SK-N-SH (cell line): ENCODE measurements at regions not wholly inside any gene's neighbourhood (a gene's known extent, or its start where the extent isn't known, plus 50 kb on each side); places are given as distances from the start of the nearest gene placed in this dataset.

Experiments used
- CTCF ChIA-PET: fragments of 300-600, 350-600 bp; formaldehyde crosslinking; extraction: SDS; loops from one replicate; lab custom pipeline; 2021; lab: Yijun Ruan, JAX
- POLR2A ChIA-PET: fragments of 350-600 bp; sonication (Branson Sonifier 250); formaldehyde crosslinking; extraction: SDS; loops from one replicate; lab custom pipeline; 2020; ENCODE audit warnings: antibody characterized with exemption, inconsistent platforms; lab: Yijun Ruan, JAX
- DNase-seq: peaks from one replicate; pipeline ENCODE4 v3.0.0; 2012
- H2AFZ ChIP-seq: fragments of 200-600 bp; sonication (generic); 2 replicates; pipeline ENCODE4 v1.8.1; 2016; ENCODE audit warnings: antibody characterized with exemption, mild to moderate bottlenecking, low read depth
- H3F3A ChIP-seq: fragments of 200-600 bp; sonication (generic); replicated peaks from 2 replicates; pipeline ENCODE3; 2016; ENCODE audit warnings: antibody characterized with exemption, mild to moderate bottlenecking; ENCODE audit not compliant: insufficient read depth
- H3K27ac ChIP-seq, 2 experiments: fragments of 200-500 bp in 1 of 2; fragments of 200-600 bp in 1 of 2; sonication (Bioruptor generic) in 1 of 2; sonication (generic), shearing (Covaris generic) in 1 of 2; 2 replicates each; pipeline versions ENCODE4 v1.5.1 to v1.6.1; 2014 to 2016; ENCODE audit warnings: low read depth in 2 of 2, inconsistent platforms in 1 of 2, low read length in 1 of 2, mild to moderate bottlenecking in 1 of 2, mixed read lengths in 1 of 2
- H3K27me3 ChIP-seq: fragments of 200-600 bp; sonication (generic), shearing (Covaris generic); 2 replicates; pipeline ENCODE4 v1.6.1; 2016; ENCODE audit warnings: mixed run types; ENCODE audit not compliant: insufficient read depth
- H3K36me3 ChIP-seq, 2 experiments: fragments of 200-500 bp in 1 of 2; fragments of 200-600 bp in 1 of 2; sonication (Bioruptor generic) in 1 of 2; sonication (generic) in 1 of 2; replicated peaks in 1 of 2; 2 replicates each; pipeline versions ENCODE3 to v1.5.1; 2014 to 2016; ENCODE audit warnings: low read length in 1 of 2, mild to moderate bottlenecking in 1 of 2; ENCODE audit not compliant: insufficient read depth in 2 of 2, control insufficient read depth in 1 of 2
- H3K4me1 ChIP-seq, 2 experiments: fragments of 200-500 bp in 1 of 2; fragments of 200-600 bp in 1 of 2; sonication (Bioruptor generic) in 1 of 2; sonication (generic), shearing (Covaris generic) in 1 of 2; 2 replicates each; pipeline versions ENCODE4 v1.5.1 to v1.6.1; 2014 to 2016; ENCODE audit warnings: low read depth in 1 of 2, low read length in 1 of 2, mixed run types in 1 of 2; ENCODE audit not compliant: insufficient read depth in 2 of 2, control insufficient read depth in 1 of 2
- H3K4me2 ChIP-seq: fragments of 200-600 bp; sonication (generic), shearing (Covaris generic); 2 replicates; pipeline ENCODE4 v1.6.1; 2017; ENCODE audit warnings: mixed run types
- H3K4me3 ChIP-seq, 2 experiments: fragments of 200-500 bp in 1 of 2; fragments of 200-600 bp in 1 of 2; sonication (Bioruptor generic) in 1 of 2; sonication (generic), shearing (Covaris generic) in 1 of 2; 2 replicates each; pipeline versions ENCODE4 v1.5.1 to v1.8.1; 2014 to 2016; ENCODE audit warnings: low read depth in 2 of 2, inconsistent platforms in 1 of 2, low read length in 1 of 2, mild to moderate bottlenecking in 1 of 2, mixed read lengths in 1 of 2, moderate library complexity in 1 of 2
- H3K79me2 ChIP-seq: fragments of 200-600 bp; sonication (generic); 2 replicates; pipeline ENCODE4 v1.8.1; 2017; ENCODE audit warnings: mild to moderate bottlenecking; ENCODE audit not compliant: insufficient read depth
- H3K9ac ChIP-seq: fragments of 200-600 bp; sonication (generic); 2 replicates; pipeline ENCODE4 v1.6.1; 2017; ENCODE audit warnings: mixed run types
- H3K9me2 ChIP-seq: fragments of 200-600 bp; sonication (generic); 2 replicates; pipeline ENCODE4 v1.6.1; 2017; ENCODE audit warnings: mixed run types
- H3K9me3 ChIP-seq: fragments of 200-600 bp; sonication (generic); 2 replicates; pipeline ENCODE4 v1.6.1; 2017; ENCODE audit warnings: mixed run types, mild to moderate bottlenecking, moderate library complexity
- H4K20me1 ChIP-seq: fragments of 200-600 bp; sonication (generic); 2 replicates; pipeline ENCODE4 v1.6.1; 2017; ENCODE audit warnings: mild to moderate bottlenecking, mixed run types; ENCODE audit not compliant: insufficient read depth
- ELF1 ChIP-seq: IDR thresholded peaks from 2 replicates; pipeline ENCODE4 v1.4.0; 2012
- FOSL2 ChIP-seq: IDR thresholded peaks from 2 replicates; pipeline ENCODE4 v1.4.0; 2012; ENCODE audit warnings: low read depth, mild to moderate bottlenecking, moderate library complexity, borderline replicate concordance
- GATA2 ChIP-seq: sonication (generic); formaldehyde crosslinking; IDR thresholded peaks from 2 replicates; pipeline ENCODE4 v1.5.0; 2020; ENCODE audit warnings: mild to moderate bottlenecking, missing genetic modification reagents
- NFIC ChIP-seq: IDR thresholded peaks from 2 replicates; pipeline ENCODE4 v1.4.0; 2012; ENCODE audit warnings: borderline replicate concordance
- POLR2AphosphoS5 ChIP-seq: IDR thresholded peaks from 2 replicates; pipeline ENCODE4 v1.6.1; 2012; ENCODE audit warnings: low read depth, low read length
- RAD21 ChIP-seq: IDR thresholded peaks from 2 replicates; pipeline ENCODE4 v1.6.1; 2012; ENCODE audit warnings: mild to moderate bottlenecking, low read length
- RFX5 ChIP-seq: IDR thresholded peaks from 2 replicates; pipeline ENCODE4 v1.6.1; 2012; ENCODE audit warnings: mild to moderate bottlenecking, improper control_type of control experiment, low read length
- RXRA ChIP-seq: IDR thresholded peaks from 2 replicates; pipeline ENCODE4 v1.4.0; 2012; ENCODE audit warnings: low read depth, mild to moderate bottlenecking, borderline replicate concordance
- SIN3A ChIP-seq: IDR thresholded peaks from 2 replicates; pipeline ENCODE4 v1.6.1; 2012; ENCODE audit warnings: low read depth, mild to moderate bottlenecking, low read length, moderate library complexity, borderline replicate concordance
- TAF1 ChIP-seq: IDR thresholded peaks from 2 replicates; pipeline ENCODE4 v1.6.1; 2012; ENCODE audit warnings: low read depth, mild to moderate bottlenecking, low read length, moderate library complexity, borderline replicate concordance
- WGBS: methylation state at CpG from one replicate; pipeline ENCODE4 v1.1.6; 2017; ENCODE audit warnings: low lambda C conversion rate; 5-methylcytosine and 5-hydroxymethylcytosine counted together
- TF ChIP-seq, protein P1 (sequence below): IDR thresholded peaks from 2 replicates; pipeline ENCODE4; 2012
- TF ChIP-seq, protein P2 (sequence below): fragments of 150-350 bp; IDR thresholded peaks from 2 replicates; pipeline ENCODE4 v1.6.1; 2017; ENCODE audit warnings: antibody characterized with exemption, low read length, low read depth, borderline replicate concordance
- TF ChIP-seq, protein P3 (sequence below): IDR thresholded peaks from 2 replicates; pipeline ENCODE4 v1.4.0; 2012; ENCODE audit warnings: low read depth

DNA sequence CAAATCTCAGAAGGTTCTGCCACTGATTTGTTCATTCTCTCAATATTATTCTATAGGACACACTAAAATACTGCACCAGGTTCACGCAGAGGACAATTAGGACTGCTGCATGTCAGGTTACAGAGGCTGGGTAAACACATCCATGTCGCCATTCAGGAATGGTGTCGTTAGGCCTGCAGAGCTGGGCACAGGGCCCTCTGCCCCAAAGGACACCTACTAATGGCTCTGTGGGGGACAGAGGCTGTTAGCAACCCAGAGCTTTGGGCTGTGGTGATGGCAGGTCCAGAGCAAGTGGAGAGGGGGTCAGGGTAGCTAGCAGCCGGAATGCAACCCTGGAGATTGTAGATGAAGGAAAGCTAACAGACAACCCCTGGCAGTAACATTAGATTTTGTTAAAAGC lies 115.9 kb downstream of the TTC32 start:
- H3K27me3 ChIP-seq = peaks cover 12% of the 10 kb centered on the region; the same call in 1 of the 2 replicates
- CTCF ChIA-PET = no interaction called here
- 82% methylated on average over 2 of the region's 4 CpGs for WGBS

DNA sequence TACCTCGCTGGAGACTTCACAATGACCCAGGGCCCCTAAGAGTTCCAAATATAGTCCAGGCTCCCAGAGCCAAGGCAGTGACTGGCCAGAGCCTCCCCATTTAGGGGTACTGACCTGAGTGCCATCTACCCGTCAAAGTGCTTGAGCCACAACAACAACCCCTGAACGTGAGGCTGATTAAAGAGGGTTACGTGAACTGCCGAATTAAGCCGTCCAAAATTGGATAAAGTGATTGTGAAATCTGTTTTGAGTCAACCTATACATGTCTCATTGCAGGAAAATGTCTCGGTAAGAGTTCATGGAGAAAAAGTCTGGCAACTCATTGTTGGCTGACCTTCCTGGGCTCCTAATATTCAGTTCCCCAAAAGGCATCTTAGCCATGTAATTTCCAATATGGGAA lies 116.3 kb downstream of the TTC32 start:
- no peaks in the 10 kb centered on the region for H3K36me3 ChIP-seq
- no peaks in the 10 kb centered on the region for H3K4me1 ChIP-seq
- no peak overlapping the region for H3K4me2 ChIP-seq
- DNase-seq = no peak
- no peak overlapping the region for H3K4me3 ChIP-seq
- H3F3A ChIP-seq = no peaks in the 10 kb centered on the region
- no peaks in the 10 kb centered on the region for H3K9me3 ChIP-seq
- WGBS = 81% methylated on average over 7 of the region's 7 CpGs
- H4K20me1 ChIP-seq = no peaks in the 10 kb centered on the region
- H3K9ac ChIP-seq = no peak overlapping the region
- H3K9me2 ChIP-seq = no peaks in the 10 kb centered on the region
- ChIA-PET POLR2A (no interaction called here), CTCF (no interaction called here)
- peaks cover 14% of the 10 kb centered on the region; the same call in 1 of the 2 replicates for H3K27me3 ChIP-seq
- no peak overlapping the region for H2AFZ ChIP-seq
- H3K27ac ChIP-seq = no peak overlapping the region
- TF ChIP-seq, protein P1, sequence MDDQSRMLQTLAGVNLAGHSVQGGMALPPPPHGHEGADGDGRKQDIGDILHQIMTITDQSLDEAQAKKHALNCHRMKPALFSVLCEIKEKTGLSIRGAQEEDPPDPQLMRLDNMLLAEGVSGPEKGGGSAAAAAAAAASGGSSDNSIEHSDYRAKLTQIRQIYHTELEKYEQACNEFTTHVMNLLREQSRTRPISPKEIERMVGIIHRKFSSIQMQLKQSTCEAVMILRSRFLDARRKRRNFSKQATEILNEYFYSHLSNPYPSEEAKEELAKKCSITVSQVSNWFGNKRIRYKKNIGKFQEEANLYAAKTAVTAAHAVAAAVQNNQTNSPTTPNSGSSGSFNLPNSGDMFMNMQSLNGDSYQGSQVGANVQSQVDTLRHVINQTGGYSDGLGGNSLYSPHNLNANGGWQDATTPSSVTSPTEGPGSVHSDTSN = no peak
- no peak for TF ChIP-seq RFX5
- TF ChIP-seq FOSL2 = no peak
- no peak for TF ChIP-seq ELF1
- TF ChIP-seq, protein P2, sequence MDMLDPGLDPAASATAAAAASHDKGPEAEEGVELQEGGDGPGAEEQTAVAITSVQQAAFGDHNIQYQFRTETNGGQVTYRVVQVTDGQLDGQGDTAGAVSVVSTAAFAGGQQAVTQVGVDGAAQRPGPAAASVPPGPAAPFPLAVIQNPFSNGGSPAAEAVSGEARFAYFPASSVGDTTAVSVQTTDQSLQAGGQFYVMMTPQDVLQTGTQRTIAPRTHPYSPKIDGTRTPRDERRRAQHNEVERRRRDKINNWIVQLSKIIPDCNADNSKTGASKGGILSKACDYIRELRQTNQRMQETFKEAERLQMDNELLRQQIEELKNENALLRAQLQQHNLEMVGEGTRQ = no peak
- no peak for TF ChIP-seq POLR2AphosphoS5
- TF ChIP-seq RAD21 = no peak
- TF ChIP-seq TAF1 = no peak
- TF ChIP-seq GATA2 = no peak
- no peak for TF ChIP-seq SIN3A
- no peak for TF ChIP-seq NFIC
- TF ChIP-seq, all 33 proteins: peak for 0
- no peaks in the 10 kb centered on the region for H3K79me2 ChIP-seq

More for the DNA sequence above, 115.9 kb downstream of the TTC32 start:
- Histone ChIP-seq H3K79me2 (no peaks in the 10 kb centered on the region), H3F3A (no peaks in the 10 kb centered on the region), H3K36me3 (no peaks in the 10 kb centered on the region), H2AFZ (no peak overlapping the region), H3K27ac (no peak overlapping the region), H3K9me3 (no peaks in the 10 kb centered on the region), H3K9ac (no peak overlapping the region), H4K20me1 (no peaks in the 10 kb centered on the region), H3K4me1 (no peaks in the 10 kb centered on the region), H3K9me2 (no peaks in the 10 kb centered on the region), H3K4me3 (no peak overlapping the region), H3K4me2 (no peak overlapping the region)
- POLR2A ChIA-PET = no interaction called here
- TF ChIP-seq, protein P3, sequence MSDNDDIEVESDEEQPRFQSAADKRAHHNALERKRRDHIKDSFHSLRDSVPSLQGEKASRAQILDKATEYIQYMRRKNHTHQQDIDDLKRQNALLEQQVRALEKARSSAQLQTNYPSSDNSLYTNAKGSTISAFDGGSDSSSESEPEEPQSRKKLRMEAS = no peak
- TF ChIP-seq RXRA = no peak
- DNase-seq = no peak
